ENCODE measurements at regions not wholly inside any gene's neighbourhood (a gene's known extent, or its start where the extent isn't known, plus 50 kb on each side); places are given as distances from the start of the nearest gene placed in this dataset.

- TF ChIP-seq CTCF (IDR thresholded peaks at IDR 0.05) (no peak), POLR2A (IDR thresholded peaks at IDR 0.05) (no peak), POLR2AphosphoS5 (IDR thresholded peaks at IDR 0.05) (peak in 1 of 3 donors; percentile 19)
Measured at GRCh38 chr9:13411791-13412190, 132.3 kb upstream of the MPDZ start.
